Right hindlimb (tissue), 1 donor: ENCODE measurements at regions not wholly inside any gene's neighbourhood (a gene's known extent, or its start where the extent isn't known, plus 50 kb on each side); places are given as distances from the start of the nearest gene placed in this dataset.
A peak's percentile ranks its signal among the peaks of the same experiment; 100 is the strongest.

ENCODE experiments used
- DNase-seq: peaks from one replicate; pipeline ENCODE4 v3.0.0-alpha.2; 2018

DNA sequence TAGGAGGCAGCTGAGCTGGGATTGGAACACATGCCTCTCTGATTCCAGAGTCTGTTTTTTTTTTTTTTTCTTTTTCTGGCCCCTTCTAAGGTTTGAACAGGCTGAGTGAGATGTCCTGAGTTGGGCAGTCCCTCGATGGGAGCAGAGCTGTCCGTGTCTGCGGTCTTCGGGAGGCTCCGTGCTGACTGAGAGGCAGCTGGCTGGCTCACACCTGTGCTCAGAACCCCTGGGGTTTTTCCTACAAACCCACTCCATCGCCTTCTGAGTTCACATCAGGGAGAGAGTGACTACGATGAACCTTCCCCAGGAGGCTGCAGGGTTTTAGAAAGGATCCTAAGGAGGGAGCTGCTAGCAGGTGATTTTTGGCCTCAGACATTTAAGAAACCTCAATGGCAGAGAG is 92.5 kb downstream of the IRF8 start:
- no peak for DNase-seq

GRCh38 chr16:85991856-85992255 is 92.9 kb downstream of the IRF8 start:
- no peak for DNase-seq

DNA sequence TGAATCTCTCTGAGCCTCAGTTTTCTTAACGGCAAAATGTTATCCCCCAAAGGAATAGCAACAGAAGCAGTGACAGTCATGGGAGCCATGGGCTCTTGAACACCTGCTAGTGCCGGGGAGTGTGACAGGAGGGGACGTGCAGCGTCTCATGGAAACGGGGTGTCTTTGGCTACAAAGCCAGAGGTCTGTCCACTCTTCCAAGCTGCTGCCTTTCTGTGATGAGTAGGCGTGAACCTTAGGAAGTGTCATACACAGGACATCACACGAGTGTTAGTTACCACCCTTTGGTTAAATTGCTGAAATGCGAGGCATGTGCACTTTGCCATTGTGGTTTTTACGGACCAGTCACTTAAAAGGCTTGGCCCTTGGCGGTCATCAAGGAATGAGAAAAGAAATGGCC is 93.4 kb downstream of the IRF8 start:
- DNase-seq = no peak

- no peak for DNase-seq
These were observed 93.8 kb downstream of the IRF8 start for GRCh38 chr16:85992779-85993178.

GRCh38 chr16:85994492-85995490 is 95.8 kb downstream of the IRF8 start:
- no peak for DNase-seq

DNA sequence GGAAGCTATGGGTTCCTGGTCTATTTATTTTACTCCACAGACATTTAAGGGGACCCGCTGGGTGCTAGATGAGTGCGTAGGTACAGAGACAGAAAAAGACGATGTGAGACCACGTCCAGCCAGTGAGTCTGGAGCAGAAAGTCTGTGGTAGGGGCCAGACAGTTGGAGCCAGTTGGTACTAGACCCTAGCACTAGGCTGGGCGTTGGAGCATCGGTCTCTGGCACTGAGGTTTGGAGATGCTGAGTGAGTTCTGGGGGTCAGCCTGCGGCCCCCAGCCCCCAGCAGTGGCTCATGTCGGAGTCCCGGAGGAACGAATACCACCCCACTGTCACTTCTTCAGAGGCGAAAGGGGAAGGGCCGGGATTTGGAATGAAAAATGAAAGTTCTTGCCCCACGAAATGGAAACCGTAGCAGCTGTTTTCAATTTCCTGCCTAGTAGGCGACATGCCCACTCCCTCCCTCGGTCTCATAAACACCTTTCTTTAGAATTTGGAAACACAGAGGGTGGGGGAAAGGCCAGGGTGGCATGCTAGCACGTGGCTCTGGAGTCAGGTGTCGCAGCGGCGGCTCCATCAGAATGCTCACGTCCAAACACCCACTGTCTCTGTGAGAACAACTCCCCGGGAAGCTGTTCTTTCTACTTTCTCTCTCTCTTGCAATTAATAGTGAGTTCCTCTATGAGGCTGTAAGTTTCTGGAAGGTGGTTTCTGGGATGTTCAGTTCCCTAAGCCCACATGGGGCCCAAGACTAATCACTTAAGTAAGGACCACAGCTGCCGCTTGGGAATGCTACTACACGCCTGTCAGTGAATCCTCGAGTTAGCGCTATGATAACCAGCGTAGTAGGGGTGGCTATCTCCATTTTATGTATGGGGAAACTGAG is 96.8 kb downstream of the IRF8 start:
- no peak for DNase-seq

GRCh38 chr16:85996843-85997242 is 97.9 kb downstream of the IRF8 start:
- DNase-seq = no peak

DNA sequence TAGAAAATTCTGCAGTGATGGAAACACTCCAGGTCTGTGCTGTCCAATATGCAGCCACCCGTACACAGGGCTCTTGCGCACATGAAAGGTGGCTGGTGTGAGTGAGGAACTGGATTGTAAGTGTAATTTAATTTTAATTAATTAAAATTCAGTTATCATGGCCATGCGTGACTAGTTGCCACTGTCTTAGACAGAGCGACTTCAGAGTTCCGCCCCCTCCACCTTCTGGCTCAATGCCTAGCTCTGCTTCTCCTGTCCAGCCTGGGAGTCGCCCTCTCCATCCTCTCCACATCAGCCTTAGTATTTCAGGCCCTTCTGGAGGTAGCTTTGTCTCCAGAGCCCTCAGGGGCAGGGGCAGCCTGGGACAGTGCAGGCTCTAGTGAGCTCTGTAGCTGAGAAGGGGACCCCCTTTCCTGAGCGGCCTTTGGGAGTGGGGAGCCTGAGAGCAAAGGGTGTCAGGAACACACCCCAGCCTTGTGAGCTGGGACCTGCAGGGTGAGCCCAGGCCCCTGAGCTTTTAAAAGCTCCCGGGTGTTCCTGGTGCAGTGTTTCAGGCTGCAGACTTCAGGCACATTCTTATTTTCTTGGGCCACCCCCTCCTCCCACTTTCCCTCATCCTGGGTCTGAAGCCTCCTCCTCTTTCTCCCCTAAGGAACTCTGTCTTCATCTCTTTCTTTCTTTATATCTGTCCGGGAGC is 99.4 kb downstream of the IRF8 start:
- DNase-seq = no peak

- DNase-seq = no peak
These were observed 100.1 kb downstream of the IRF8 start for GRCh38 chr16:85998868-85999729.

DNA sequence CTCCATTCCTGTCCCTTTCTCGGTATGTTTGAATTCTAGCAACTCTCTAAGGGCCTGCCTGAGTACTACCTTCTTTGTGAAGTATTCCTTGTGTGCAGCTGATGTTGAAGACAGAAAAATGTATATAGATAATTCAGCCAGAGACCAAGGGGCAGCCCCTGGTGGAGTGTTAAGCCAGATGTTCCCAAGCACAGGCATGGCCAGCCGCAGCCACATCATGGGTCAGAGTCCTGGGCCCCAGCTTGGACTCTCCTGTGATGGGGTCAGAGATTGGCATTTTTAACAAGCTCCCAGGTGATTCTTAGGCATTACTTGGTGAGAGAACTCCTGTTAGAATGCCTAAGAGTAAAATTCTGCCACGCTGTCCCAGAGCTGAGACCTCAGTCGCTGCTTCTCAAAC is 100.8 kb downstream of the IRF8 start:
- no peak for DNase-seq

DNA sequence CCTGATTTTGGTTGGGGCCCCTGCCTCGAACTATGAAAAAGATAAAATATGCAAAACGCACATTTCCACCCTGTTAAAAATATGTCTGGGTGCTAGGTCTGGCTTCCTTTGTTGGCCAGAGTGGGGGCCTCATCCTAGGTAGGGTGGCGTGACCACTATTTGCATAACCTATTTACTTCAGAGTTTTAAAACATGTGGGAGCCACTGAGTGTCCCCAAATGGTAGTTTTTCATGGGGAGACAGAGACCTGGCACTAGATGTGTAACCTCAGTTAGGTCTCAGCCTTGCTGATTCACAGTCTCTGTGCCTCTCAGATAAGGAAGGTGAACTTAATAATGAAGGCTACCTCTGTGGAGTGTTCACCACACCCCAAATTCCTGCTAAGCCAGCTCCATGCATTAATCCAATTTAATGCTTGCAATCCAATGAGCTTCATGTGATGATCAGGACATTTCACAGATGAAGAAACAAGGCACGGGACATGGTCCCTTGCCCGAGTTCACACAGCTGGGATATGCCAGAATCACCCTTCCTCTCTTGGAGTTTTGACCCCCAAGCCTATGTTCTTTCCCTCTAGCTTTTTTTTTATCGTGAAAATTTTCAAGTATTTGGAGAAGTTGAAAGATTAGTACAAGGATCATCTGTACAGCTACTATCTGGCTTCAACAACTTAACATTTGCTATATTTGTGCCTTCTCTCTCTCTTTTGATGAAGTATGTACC is 103.4 kb downstream of the IRF8 start:
- DNase-seq = no peak

- no peak for DNase-seq
These were observed 108.6 kb downstream of the IRF8 start for GRCh38 chr16:86007524-86007923.

- DNase-seq = no peak
These were observed 111.7 kb downstream of the IRF8 start for GRCh38 chr16:86010680-86011141.

DNA sequence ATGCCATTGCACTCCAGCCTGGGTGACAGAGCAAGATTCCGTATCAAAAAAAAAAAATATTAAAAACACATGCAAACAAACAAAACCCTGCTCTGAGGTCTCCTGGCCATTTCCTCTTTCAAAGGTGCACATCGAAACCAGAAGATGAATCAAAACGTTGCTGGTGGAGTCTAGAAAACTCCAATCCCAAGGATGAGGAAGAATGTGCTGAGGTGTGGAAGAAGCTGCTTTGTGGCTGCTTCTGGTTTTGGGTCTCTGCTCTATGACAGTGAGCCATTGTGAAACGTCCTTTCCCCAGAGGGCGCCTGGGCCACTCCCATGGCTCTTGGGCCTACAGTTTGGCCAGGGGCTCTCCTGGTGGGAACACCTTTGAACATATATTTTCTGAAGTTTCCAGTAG is 112.6 kb downstream of the IRF8 start:
- DNase-seq = no peak

DNA sequence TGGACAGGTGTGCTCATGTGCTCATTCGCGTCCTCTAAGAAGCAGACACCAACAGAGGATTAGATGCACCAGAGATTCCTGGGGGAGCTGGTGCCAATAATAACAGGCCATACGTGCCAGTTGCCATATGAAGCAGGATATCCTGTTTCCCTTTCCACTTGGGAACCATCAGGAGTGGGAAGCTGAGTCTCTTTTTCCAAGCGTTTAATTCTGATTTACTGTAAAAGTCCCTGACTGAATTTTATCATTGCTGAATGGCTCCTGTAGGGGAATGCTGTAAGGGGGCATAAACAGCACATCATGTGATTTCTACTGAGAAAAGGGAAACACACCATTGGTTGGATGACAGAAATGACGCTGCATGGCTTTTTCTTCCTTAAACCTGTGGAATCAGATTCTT is 113.3 kb downstream of the IRF8 start:
- no peak for DNase-seq

GRCh38 chr16:86013867-86014266 is 114.9 kb downstream of the IRF8 start:
- no peak for DNase-seq

DNA sequence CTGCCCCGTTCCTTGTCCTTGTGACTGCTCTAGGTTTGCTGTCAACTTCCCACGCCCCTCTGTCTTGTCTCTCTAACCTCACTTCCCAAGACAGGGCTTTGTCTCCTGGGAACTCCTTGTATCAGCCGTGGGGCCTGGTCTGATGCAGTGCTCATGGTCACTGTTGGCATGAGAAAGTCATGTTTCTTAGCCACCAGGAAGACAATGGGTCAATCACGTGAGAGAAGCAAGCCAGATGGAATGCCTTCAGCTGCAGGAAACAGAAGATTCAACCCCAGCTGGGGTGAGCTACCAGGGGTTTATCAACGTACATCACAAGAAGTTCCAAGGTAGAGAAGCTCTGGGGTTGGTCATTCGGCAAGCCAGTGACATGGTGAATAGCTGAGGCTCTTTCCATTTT is 116.6 kb downstream of the IRF8 start:
- no peak for DNase-seq

DNA sequence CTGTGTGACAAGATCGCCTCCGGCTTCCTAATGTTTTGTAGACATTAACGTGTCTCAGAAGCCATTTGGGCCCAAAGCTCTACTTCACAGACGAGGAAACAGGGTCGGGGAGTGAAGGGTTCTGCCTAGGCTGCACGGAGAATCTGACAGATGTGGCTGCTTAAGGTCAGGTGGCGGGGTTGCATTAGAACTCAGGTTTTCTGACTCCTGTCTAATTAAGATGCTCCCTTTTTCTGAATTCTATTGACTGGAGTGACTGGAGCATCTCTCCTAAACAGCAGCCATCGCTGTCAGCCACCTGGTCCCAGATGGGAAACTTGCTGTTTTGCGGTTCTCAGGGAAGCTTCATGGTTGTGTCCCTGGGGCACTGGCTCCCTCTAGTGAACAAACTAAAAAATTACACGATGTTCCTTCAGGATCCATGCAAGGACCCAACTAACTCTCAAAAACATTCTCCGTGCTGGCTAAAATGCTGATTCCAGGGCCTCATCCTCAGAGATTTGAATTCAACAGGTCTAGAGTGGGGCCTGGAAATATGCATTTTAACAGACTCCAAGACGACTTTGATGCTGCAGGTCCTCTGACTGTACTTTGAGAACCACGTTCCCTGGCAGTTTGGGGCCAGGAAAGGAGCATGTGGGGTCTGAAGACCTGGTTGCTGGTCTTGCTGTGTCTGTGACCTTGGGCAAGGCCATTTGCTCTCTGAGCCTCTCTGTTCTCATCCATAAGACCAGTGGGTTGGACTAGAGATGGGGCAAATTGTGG is 117.4 kb downstream of the IRF8 start:
- peak; percentile 67 for DNase-seq

DNA sequence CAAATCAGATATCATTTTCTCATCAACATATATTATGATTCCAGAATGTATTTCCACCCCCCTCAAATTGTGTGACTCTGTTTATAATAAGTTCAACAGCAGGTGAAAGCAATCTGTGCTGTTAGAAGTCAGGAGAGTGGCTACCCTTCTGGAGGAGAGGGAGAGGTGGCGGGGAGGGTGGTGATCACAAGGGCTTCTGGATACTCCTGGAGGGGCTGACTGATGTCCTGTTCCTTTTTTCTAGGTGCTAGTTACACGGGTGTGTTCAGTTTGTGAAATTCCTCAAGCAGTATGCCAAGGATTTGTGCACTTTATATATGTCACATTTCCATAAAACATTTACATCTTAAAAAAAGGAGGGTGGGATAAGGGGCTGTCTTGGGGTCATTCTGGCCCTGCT is 119.1 kb downstream of the IRF8 start:
- no peak for DNase-seq

GRCh38 chr16:86018487-86018886 is 119.5 kb downstream of the IRF8 start:
- peak; percentile 84 for DNase-seq

GRCh38 chr16:86018941-86019340 is 120.0 kb downstream of the IRF8 start:
- no peak for DNase-seq
